NAMALWA (cell line): ENCODE measurements at regions not wholly inside any gene's neighbourhood (a gene's known extent, or its start where the extent isn't known, plus 50 kb on each side); places are given as distances from the start of the nearest gene placed in this dataset.
"Not testable (repeated sequence)": the region's sequence is repeated elsewhere in the genome, so short reads cannot be mapped to it uniquely, and the experiment has no call there.

Source experiments
- DNase-seq: peaks from one replicate; pipeline ENCODE4 v3.0.0-alpha.2; 2015; ENCODE audit warnings: low spot score

DNA sequence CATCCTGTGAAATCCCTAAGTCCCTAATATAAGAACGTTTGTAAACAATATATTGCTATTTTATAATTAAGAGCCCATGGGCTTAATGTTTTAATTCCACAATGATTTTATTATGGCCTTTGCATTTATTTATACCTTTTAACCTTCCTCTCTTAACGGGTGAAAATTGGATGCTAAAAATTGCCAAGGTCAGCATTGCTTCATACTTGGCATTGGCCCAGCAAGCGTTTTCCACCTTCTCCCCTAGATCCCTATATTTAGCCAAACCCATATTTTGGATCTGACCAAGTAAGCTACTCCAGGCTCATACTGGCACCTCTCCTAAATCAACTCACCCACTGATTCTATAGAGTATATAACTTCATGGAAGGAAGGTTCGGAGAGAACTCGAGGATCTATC, 188.0 kb upstream of the NR2F2 start:
- no peak for DNase-seq

DNA sequence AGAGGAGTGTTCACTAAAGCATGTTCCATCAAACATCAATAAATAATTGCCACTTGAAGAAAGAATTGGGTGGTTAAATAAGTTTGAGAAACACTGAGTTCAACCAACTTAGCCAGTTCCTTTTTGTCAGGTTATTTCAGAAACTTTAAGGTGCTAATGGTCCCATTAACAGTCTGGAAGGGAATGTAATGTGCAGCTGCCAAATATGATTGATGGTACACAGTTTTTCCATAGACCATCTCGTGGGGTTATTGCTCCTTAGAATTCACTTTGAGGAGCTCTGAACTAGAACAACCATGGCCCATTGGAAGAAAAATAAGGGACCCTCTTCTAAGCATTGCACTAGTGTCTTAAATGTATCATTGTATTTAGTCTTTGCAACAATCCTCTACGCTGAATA, 185.8 kb upstream of the NR2F2 start:
- DNase-seq, result no peak

DNA sequence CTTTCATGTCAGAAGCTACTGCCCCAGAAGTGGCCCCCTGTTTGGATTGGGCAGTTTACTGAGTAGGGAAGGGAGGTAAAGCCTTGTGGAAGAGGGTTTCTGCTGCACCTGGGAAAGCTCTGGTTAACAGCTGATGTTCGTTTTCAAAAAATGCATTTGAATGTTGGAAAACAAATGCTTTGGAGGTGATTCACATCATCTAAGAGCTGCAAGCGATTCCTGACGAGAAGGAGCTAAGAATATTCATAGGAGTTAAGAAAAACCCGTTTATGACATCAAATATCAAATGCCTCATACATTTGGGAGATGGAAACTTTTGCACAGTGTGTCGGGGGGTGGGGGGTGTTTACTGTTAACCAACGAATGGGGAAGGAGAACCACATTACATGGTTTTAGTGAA, 183.8 kb upstream of the NR2F2 start:
- DNase-seq, result no peak

DNA sequence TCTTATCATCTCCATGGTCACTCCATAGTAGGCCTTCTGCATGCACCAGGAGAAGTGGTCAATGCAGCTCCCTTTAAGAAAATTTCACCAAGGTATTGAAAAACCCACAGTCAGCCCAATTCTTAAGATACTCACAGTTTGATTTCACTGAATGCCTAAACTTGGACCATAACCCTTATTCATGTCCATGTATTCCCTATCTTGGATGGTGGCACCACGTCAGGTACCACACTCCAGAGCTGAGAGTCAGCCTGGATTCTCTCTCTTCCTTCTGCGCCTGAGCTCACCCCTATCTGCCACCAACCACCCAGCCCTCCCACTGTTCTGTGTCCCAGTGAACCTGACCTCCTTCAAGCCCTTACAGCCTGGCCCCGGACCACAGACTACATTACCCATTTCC, 183.2 kb upstream of the NR2F2 start:
- DNase-seq, result no peak

DNA sequence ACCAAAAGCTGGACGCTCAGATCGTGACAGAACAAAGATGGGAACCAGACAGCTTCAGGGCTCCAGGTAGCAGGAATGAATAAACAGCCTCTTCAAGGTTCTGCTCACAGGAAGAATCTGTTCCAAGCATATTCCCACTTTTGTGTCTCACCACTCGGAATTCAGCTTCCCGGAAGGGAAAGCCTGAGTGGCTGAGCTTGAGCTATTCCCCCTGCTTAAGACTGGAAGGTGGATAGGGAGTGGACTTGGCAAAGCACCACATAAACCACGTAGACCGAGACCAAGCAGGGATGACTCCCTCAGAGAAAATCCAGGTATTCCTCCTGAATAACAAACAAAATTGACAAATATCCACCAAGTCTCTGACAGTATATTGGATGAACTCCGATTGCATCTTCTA, 180.2 kb upstream of the NR2F2 start:
- no peak for DNase-seq

DNA sequence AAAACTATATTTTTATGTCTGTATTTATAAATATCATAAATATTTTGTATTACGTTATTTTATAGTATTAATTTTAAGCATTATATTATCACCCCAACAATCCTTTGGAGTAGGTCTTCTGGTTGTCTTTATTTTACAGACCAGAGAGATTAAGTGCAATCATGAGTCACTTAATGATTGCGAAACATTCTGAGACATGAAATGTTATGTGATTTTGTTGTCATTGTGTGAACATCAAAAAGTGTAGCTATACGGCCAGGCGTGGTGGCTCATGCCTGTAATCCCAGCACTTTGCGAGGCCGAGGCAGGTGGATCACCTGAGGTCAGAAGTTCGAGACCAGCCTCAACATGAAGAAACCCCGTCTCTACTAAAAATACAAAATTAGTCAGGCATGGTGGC, 178.8 kb upstream of the NR2F2 start:
- DNase-seq, result not testable (repeated sequence)

DNA sequence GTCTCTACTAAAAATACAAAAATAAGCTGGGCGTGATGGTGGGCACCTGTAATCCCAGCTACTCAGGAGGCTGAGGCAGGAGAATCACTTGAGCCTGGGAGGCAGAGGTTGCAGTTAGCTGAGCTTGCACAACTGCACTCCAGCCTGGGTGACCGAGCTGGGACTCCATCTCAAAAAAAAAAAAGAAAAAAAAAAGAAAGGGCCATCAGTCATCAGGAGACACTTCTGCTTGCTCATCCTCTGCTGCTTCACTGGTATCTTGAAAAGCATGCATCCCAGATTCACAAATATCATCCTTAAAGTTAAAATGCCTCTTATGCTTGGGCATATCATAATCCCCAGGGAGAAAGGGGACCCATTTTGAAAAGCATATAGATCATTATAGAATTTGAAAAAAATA, 176.6 kb upstream of the NR2F2 start:
- DNase-seq, result no peak

DNA sequence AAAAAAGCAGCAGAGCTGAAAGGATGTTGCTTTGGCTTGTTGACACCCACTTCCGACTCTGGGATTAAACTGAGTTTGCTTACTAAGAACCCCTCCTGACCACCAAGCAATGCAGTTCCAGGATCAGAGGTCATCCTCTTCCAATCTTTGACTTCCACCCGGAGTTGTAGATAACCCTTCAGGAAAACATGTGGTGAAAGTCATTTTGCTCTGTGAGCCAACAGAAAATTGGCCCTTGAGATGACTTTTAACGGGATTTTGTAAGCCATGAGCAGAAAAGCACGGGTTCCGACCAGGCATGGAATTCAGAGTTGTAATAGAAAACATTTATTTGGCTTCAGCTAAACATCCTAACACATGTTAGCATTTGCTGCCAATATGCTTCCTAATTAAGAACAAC, 171.6 kb upstream of the NR2F2 start:
- DNase-seq, result no peak

DNA sequence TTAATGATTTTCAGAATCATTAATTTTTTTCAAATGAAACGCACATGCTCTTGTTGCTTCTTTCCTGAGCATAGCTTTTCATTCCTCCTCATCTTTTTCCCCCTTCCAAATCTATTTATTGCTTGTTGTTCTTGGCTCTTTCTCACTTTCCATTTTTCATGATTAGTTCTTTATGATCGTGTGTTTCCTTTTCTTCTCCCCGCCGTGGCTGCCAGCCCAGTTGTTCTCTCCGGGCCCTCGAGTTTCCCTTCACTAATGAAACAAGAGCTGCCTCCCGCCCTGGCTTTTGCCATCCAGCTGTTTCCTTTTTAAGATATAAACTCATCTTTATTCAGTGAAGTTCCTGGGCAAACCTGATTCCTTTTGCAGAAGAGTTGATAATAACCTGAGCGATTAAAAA, 170.2 kb upstream of the NR2F2 start:
- DNase-seq, result no peak

DNA sequence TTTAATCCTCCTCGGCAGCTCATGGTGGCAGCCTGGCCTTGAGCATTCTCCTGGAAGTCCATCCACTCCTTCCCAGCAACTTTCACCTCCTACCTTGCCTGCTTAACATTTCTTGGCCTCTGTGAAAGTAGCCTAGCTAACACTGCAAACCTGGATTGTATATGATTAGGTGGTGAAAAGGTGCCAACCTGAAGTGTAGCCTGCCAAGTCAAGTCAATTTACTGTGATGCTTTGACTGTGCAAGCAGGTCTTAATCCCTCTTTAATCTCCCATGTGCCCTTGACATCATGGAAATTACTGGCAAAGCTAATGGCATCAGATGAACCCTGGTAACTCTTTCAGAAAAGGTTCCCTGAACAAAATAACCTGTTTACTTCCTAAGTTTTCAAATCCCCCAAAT, 169.7 kb upstream of the NR2F2 start:
- no peak for DNase-seq

DNA sequence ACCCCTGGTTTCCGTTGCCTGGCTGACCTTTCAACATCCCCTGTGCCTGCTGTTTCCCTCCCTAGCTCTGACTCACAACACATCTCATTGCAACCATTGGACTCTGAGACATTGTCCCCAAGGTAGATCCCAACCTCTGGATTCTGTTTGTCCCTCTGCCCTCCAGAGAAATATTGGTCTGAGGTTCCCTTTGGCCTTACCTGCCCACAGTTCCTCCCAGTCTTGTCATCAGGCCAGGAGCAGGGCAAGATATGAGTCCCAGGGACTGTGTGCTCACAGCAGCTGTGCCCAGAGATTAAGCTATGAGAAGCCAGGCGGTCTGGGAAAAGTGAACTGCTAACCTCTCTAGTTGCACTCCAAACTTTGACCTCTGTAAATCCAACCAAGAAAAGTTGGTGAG, 168.2 kb upstream of the NR2F2 start:
- no peak for DNase-seq

DNA sequence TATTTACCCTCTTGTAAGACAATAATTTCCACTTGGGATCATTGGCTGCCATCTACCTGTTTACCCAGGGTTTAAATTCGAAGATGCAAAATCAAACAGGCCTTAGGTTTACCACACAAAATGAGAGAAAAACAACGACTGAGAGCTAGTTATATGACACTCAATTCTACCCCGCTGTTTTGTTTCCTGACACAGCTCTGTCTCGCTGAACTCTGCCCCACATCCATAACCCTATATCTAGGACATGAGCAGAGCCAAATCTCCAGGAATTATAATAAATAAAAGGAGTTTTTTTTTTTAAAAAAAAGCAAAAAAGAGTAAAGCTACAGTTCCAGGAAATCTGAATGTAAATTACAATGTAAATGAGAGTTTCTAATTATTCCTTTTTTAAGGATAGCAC, 165.4 kb upstream of the NR2F2 start:
- no peak for DNase-seq

DNA sequence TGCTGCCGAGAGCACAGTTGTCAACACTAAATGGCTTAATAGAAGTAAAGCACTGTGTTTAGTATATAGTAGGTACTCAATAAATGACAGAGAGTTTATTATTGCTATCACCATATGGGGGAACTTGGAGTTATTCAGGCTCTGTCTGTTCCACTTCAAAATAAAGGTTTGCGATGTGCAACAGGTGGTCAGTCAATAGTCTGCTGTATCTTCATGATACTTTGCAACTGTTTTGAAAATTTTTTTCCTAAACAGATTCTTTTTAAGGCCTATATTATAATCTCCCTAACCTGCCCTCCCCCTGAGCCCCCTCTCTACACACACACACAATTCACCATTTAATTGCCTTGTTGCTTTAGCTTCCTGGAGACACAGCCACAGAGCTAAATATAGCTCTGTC, 164.7 kb upstream of the NR2F2 start:
- DNase-seq, result no peak

DNA sequence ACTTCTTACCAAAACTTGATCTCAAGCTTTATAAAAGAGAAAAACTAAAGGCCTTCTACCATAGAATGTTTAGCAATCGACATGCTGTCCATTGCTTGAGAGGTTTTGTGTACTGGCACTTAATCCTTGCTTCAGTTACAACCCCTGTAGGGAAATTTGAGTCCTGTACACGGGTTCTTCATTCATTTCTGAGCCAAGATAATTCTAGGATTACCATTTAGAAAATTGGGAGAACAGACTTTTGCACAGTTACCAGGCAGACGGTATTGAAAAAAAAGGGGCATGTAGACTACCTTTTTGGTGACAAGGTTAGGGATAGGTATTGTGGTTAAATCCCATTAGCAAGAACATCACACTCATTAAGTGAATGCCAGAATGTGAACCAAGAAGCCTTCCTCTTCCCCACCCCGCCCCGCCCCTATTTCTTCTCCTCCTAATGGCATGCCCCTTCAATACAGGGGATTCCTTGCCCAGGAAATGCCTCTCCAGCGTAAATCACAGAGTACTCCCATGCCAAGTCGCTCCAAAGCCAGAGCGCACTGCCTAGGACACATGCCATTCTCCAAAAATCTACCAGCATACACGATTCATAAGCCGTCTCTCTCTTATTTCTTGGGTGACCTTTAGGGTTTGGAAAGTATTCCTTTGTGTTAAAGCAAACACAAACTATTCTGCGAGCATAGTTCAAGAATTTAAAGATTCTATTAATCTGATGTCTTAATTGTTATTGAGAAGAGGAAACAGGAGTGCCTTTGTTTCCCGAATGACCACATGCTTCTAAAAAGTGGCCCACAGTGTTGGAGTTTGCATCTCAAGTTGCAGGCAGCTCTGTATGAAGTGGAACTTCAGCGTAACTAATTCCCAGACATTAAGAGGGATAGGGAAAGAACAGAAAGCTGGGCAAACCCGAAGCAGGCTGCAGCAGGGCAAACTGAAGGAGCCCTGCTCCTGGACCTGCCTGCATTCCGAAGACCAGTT, 164.0 kb upstream of the NR2F2 start:
- DNase-seq, result no peak

DNA sequence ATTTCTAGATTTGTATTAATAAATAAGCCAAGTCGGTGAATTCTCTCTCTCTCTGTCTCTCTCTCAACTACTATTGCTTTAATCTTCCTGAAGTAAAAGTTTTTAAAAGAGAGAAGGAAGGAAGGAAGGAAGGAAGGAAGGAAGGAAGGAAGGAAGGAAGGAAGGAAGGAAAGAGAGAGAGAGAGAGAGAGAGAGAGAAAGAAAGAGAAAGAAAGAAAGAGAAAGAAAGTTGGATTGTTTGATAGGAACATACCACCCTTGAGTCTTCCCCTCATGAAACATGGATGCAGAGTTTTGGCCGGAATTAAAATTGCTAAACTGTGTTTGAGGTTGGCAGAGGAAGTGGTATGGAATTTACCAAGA, 159.9 kb upstream of the NR2F2 start:
- DNase-seq, result not testable (repeated sequence)

DNA sequence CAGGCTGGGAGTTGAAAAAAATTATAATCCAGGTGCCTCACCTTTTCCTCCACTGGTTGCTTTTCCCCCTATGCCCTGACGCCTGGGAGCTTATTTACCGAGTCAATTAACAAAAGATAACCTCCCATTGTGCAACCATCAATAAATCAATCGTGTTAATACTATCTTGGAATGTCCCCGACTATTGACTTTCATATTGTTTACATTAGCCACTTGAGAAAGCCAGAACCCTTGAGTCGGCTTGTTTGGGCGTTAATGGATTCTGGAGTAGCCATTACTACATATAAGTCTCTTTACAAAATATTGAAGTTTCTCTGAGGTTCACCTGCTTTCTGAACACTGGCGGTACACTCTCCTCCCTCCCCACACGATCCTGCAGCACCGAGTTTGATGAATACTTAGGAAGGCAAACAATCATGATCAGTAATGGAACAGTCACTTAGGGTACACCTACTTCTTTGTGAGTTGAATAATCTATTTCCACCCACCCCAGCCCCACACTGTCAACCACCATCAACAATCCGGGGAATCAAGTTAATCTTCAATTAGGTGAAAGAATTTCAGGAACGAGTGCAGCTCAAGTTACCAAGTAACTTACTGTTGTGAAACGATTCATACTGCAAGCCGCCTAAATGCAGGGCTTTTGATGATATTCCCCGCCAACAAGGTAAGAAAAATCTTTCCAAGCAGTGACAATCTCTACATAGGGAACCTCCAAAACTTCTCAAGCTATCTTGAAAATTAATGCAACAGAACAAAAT, 159.3 kb upstream of the NR2F2 start:
- no peak for DNase-seq

DNA sequence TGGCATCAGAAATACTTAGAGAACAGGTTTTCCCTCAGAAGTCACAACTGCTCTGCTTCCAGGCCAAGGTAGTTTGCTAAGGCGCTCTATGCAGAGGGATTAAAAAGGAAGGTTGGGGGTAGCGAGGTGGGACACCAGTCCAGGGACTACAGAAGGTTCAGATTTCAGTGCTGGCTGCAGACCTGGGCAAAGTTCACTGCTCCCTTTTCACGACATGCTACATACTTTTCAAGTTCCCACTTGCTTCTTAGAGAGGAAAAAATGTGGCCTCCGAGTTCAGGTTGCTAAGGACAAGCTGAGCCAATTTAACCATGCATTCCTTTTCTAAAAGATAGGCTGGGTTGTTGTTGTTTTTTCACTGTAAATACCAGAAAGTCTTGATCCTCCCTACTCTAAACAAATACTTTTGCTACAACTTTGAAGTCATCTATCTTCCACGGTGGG, 158.6 kb upstream of the NR2F2 start:
- DNase-seq, result no peak

DNA sequence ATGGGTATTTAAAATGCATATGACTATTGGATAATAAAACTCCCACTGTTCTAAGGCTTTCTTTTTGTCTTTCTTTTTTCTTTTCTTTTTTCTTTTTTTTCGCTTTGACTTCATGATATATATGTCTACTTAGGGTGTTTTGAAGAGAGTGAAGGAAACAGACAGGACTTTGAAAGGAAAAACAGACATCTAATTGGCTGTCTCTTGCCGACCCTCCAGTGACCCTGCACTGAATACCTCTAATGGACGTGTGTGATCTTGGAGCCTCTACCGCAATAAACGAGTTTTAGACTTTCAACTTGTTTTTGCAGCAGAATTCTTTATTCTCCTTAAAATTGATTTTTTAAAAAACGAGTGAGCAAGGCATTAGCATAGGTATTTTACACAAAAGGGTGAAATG, 158.1 kb upstream of the NR2F2 start:
- DNase-seq, result no peak

DNA sequence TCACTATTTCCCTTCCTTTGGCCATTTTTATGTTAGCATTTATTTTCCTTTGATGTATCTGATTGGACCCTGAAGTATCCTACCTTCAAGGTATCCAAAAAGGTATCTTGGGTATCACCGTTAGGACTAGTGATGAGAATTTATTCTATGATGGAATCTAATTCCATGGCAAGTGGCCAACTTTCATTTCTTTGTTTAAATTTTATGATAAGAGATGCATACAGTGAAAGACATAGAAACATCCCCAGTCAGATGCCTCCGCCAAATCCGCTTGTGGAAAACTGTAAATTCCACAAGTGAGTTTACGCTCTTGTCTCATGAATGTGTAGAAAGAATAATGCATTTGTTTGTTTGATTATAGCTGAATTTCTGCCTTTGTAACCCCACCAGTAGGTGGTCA, 153.7 kb upstream of the NR2F2 start:
- no peak for DNase-seq

DNA sequence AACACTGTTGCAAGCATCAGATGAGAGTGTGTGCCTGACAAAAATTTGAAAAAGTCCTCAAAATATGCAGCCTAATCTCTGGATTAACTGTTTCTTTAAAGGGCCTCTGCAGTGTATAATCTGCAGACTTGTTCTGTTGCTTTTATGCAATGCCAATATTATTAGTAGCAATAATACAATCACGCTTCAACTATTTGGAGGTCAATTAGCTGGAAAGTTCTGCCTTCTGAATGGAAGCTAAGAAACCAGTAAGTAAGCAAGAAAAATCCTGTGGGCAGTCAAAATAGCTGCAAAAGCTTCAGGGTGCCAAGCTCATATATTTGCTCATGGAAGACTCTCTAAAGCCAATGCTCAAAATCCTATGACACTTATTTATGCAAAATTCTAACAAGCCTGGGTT, 153.2 kb upstream of the NR2F2 start:
- no peak for DNase-seq

DNA sequence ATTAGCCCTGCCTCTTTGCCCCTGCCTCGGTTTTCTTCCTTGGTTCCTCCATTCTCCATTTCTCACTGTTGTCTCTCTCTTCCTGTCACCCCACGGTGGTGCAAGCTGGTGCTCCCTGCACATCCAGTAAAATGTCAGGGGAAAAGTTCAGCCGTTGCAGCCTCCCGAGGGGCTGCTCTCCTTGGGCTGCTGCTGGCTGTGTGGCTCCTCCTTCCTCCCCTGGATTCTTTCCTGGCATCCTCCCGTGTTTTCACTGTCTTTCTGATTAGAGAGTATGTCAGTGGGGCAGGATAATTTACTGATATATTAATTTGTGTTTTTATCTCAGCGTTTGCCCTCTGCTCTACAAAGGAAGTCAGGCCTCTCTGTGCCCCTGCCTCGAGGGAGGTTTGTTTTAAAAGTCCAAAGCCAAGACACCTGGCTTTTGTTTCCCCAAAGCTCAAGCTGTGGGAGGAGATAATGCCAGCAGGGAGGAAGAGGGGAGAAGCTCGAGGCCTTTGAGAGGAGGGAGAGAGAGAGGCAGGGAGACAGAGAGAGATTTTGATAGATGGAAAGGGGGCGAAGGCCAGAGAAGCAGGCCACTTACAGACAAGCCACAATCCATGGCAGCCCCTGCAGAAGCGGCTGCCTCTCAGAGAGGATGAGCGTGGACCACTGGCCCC, 150.3 kb upstream of the NR2F2 start:
- no peak for DNase-seq

DNA sequence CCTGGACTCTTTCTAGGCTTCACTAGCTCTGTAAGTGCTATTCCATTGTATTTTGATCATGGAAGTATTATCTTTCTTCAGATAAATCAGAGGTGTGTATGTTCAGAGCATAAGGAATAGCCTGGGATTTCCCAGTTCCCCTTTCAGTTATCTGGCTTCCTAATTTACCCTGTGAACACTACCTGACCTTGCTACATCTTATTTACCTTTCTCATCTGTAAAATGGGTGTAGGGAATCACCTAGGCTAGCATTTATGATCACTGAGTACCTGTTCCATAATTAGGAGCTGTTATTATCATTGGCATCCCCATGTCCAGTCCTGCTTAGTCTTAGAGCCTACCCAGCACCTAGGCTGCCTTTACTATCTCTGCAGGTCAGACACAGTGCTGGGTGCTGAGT, 149.3 kb upstream of the NR2F2 start:
- no peak for DNase-seq

DNA sequence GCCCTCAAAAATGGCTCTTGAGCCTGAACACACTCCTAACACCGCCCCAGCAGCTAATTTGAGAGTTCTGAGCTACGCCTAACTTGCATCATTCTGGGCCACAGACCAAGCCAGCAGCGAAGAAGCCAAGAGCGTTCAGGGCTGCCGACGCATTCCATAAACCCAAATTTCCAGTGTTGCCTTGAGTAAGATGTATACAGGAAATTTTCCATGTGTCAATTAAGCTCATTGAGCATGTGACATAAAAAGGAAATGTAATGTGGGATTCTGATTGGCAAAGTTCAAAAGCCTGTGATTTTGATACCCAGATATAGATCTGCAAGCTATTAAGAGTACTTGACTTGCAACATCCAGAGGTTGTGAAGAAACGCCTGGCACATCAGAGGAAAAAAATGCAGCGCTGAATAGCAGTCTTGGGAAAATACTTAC, 148.6 kb upstream of the NR2F2 start:
- DNase-seq, result no peak
